ENCODE measurements at regions not wholly inside any gene's neighbourhood (a gene's known extent, or its start where the extent isn't known, plus 50 kb on each side); places are given as distances from the start of the nearest gene placed in this dataset.

DNA sequence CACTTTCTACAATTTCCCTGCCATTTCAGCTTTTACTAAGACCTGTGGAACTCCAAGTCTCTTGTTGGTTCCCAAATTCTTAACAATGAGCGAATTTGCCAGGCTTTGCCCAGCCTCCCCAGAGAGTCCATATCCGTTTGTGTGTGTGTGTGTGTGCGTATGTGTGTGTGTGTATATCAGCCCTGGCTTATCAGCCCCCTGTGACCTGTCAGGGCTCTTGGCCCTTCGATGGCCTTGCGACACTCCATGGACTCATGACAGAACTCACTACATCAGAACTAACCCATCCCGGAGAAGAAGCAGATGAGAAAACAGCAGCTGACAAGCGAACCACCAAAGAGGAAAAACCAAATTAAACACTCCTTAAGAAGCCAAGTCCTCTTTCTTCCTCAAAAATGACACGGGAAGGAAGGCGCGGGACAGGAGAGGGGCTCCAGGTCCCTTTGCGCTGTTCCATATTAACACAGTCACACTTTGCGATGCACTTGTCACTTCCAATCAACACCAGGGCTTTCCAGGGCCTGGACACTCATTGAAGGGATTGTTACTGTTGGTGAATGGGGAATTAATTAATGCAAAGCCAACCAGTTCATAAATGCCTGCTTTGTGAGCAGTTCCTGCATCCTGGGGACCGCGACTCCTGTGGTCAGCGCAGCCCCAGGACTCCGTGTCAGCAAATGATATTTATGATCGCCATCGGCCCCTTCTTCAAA lies 524.0 kb downstream of the CD83 start:
- Histone ChIP-seq H3K9me3 (ENCODE audit: control insufficient read depth, low read depth, low read length) (no peaks in the 10 kb centered on the region), H4K8ac (replicated peaks; ENCODE audit: insufficient read length, low read depth, low read length) (no peak overlapping the region), H3T11ph (ENCODE audit: low read length) (no peak overlapping the region), H2BK120ac (ENCODE audit: low read depth, low read length, poor library complexity, severe bottlenecking) (no peak overlapping the region), H3K4me1 (ENCODE audit: insufficient read depth, low read length) (peaks cover 34% of the 10 kb centered on the region; the same call in 1 of the 2 replicates), H3K4ac (ENCODE audit: low read depth, low read length) (no peak overlapping the region), H2BK12ac (ENCODE audit: insufficient read length, low read depth, low read length) (no peak overlapping the region), H3K14ac (ENCODE audit: insufficient read depth, low read length) (0 out of 2 replicates have a peak overlapping the region, but pooled peaks have one; percentile 18), H3K79me1 (ENCODE audit: insufficient read depth, low read depth, low read length, poor library complexity, severe bottlenecking) (no peaks in the 10 kb centered on the region), H2AFZ (ENCODE audit: low read length) (no peak overlapping the region), H3K23me2 (ENCODE audit: insufficient read length, low read depth, low read length, poor library complexity, severe bottlenecking) (no peaks in the 10 kb centered on the region), H3K23ac (ENCODE audit: insufficient read length, low read depth, low read length) (no peak overlapping the region), H3K9ac (ENCODE audit: extremely low read depth, insufficient read length, low read length) (no peak overlapping the region), H3K27ac (ENCODE audit: insufficient read length, low read depth, low read length) (no peak overlapping the region), H2BK20ac (ENCODE audit: low read depth, low read length, poor library complexity, severe bottlenecking) (no peak overlapping the region), H2BK15ac (ENCODE audit: low read depth, low read length) (no peak overlapping the region), H3K27me3 (ENCODE audit: insufficient read depth, low read length) (no peaks in the 10 kb centered on the region), H4K5ac (ENCODE audit: insufficient read length, low read depth, low read length) (no peak overlapping the region), H4K20me1 (ENCODE audit: control insufficient read depth, insufficient read depth, insufficient read length) (no peaks in the 10 kb centered on the region), H4K91ac (ENCODE audit: insufficient read length, low read depth, low read length) (no peak overlapping the region), H3K56ac (ENCODE audit: insufficient read length, low read depth, low read length) (no peak overlapping the region), H3K79me2 (ENCODE audit: insufficient read depth, low read length) (no peaks in the 10 kb centered on the region), H3K4me2 (ENCODE audit: insufficient read depth, insufficient read length, low read length) (no peak overlapping the region), H2BK5ac (ENCODE audit: insufficient read length, low read length) (no peak overlapping the region), H2AK5ac (ENCODE audit: insufficient read length, low read length) (no peak overlapping the region), H3K18ac (ENCODE audit: insufficient read length, low read depth, low read length) (no peak overlapping the region)
- Mint-ChIP-seq H3K27ac (peak overlapping the region; percentile 23 to 86 (median 69); a peak in 5 of 7 replicates), H3K36me3 (ENCODE audit: insufficient read depth in 1 of 3, low read depth in 3 of 3) (no peaks in the 10 kb centered on the region; a peak in 1 of 7 replicates), H3K9me3 (no peaks in the 10 kb centered on the region), H3K4me1 (peaks cover 56 to 57% of the 10 kb centered on the region in 2 experiments), H3K4me3 (peak overlapping the region in 1 of 2 experiments; percentile 36; a peak in 2 of 5 replicates), H3K27me3 (ENCODE audit: low read depth) (no peaks in the 10 kb centered on the region)
- TF ChIP-seq, protein P1, sequence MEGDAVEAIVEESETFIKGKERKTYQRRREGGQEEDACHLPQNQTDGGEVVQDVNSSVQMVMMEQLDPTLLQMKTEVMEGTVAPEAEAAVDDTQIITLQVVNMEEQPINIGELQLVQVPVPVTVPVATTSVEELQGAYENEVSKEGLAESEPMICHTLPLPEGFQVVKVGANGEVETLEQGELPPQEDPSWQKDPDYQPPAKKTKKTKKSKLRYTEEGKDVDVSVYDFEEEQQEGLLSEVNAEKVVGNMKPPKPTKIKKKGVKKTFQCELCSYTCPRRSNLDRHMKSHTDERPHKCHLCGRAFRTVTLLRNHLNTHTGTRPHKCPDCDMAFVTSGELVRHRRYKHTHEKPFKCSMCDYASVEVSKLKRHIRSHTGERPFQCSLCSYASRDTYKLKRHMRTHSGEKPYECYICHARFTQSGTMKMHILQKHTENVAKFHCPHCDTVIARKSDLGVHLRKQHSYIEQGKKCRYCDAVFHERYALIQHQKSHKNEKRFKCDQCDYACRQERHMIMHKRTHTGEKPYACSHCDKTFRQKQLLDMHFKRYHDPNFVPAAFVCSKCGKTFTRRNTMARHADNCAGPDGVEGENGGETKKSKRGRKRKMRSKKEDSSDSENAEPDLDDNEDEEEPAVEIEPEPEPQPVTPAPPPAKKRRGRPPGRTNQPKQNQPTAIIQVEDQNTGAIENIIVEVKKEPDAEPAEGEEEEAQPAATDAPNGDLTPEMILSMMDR (conservative IDR thresholded peaks at IDR 0.05) = no peak
- no peak for DNase-seq
- WGBS (ENCODE audit: extremely low coverage, insufficient read length, low lambda C conversion rate) = no CpG with 5 or more reads among the region's 18 CpGs
